ENCODE measurements at regions not wholly inside any gene's neighbourhood (a gene's known extent, or its start where the extent isn't known, plus 50 kb on each side); places are given as distances from the start of the nearest gene placed in this dataset.

DNA sequence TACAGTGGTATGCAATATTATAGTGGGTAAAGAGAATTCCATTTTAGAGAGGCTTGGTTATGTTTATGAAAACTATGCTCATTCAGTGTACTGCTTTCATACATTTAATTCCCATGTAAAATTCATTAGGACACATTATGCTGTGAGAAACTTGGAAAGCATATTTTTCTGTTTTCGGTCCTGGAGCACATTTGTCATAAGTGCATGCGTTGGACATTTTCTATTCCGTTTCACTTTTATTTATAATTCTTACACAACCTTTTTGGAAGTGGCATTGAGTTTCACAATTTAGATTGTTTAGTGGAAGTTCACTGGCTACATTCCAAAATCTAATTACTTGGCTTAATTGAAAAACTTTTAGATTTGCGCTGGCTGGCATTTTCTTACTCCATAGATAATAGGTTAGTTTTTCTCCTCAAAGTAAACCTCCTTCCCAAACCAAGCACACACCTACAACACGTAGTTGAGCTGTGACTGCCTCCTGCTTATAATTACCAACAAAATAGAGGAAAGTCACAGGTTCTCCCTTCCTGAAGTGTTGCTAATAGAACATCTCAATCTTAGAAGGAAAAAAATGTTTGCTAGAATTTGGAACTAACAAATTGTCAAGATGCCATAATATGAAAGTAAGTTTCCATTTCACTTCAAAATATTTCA lies 938.5 kb downstream of the TRHDE start:
- TF ChIP-seq TCF12 (IDR thresholded peaks at IDR 0.05; ENCODE audit: low read depth, low read length) = no peak
- TF ChIP-seq POLR2A (IDR thresholded peaks at IDR 0.05; ENCODE audit: control extremely low read depth in 1 of 2, low read depth in 2 of 2, low read length in 2 of 2) = no peak

Measured in H1 (cell line).